Hematopoietic multipotent progenitor cell treated with erythropoietin and hydrocortisone succinate and interleukin-3 and kit ligand, for 8 days (in vitro differentiated cells): ENCODE measurements at regions not wholly inside any gene's neighbourhood (a gene's known extent, or its start where the extent isn't known, plus 50 kb on each side); places are given as distances from the start of the nearest gene placed in this dataset.
"Not testable (repeated sequence)": the region's sequence is repeated elsewhere in the genome, so short reads cannot be mapped to it uniquely, and the experiment has no call there.

Experiments used
- DNase-seq: peaks from one replicate; pipeline ENCODE4 v3.0.0-alpha.2; 2015

DNA sequence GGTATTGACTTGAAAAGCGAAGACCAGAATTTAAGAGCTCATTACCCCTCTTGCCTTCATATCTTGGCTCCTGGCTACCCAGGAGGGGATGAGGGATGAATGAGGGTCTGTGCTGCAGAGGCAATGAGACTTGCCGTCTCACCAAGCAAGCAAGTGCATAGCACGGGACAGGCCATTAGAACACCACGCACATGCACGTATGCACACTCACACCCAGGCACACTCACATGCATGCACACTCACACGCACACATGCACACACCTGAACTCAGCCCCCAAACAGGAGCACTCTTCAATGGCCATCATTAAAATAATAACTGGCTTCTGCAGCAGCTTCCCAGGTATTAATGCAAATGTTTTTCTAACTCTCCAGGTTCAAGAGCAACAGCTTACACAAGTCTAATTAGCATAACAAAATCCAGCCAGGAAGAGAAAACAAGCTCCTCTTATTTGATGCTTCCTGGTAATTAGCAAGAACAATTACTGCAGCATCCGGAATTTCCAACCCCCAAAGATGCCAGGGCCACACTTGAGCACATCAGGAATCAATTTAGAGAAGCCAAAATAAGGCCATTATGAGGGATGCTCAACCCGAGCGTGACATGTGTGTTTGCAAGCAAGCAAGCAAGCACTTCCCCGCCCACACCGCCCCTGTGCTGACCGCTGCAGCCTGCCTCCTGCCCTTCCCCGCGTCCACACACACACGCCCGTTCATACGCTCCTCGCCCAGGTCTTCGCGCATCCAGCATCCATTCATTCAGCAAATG, 171.6 kb upstream of the TNRC6C start:
- no peak for DNase-seq

- no peak for DNase-seq
Observed at GRCh38 chr17:77790143-77790829, 168.2 kb upstream of the TNRC6C start.

DNA sequence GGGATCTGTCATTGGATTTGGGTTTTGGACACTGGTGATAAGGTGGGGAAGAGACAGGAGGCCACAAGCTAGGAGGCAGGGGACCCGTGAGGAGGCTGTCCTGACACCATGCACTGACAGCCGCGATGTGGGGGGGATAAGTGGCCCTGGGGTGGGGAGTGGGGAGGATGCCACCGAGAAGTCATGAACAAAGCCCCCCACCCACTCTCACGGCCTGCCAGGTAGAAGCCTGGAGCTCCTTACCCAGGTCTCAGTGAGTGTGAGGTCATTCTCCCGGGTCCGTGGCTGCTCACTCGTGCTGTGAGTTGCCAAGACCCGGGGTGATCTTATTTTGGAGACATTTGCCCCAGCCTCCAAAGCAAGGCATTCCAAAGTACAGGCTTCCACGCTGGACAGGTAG, 165.9 kb upstream of the TNRC6C start:
- DNase-seq = no peak

- no peak for DNase-seq
Observed at GRCh38 chr17:77793146-77793970, 165.1 kb upstream of the TNRC6C start.

DNA sequence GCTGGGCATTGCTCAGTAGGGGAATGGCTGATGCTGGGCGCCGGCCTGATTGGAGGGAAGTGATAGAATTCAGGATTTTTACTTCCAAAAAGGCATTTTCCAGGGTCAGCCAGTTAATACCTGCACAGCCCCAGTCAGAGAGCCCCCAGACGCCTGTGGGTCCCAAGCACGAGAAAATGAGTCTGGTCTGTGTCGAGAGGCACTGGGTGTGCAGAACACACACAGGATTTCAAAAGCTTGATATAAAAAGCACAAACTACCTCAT, 164.6 kb upstream of the TNRC6C start:
- DNase-seq = no peak

DNA sequence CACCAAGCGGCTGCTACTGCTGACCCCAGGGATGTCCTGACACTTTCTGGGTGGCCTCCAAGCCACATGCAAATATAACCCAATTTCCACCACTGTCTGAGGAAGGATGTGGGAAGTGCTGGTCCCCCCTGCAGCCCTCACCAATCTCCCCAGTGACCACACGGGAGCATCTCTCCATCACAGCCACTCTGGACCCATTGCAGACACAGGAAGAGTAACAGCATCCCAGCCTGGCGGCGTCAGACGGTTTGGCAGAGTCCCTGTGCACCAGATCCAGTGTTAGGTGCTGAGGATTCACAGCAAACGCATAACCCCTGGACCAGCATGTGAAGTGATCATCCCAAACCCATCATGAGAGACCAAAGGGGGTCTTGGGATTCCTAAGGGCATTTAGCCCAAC, 163.7 kb upstream of the TNRC6C start:
- no peak for DNase-seq

- no peak for DNase-seq
Observed at GRCh38 chr17:77795685-77796084, 162.8 kb upstream of the TNRC6C start.

- DNase-seq = no peak
Observed at GRCh38 chr17:77796176-77796860, 162.2 kb upstream of the TNRC6C start.

GRCh38 chr17:77798031-77798430, 160.5 kb upstream of the TNRC6C start:
- peak; percentile 17 for DNase-seq

DNA sequence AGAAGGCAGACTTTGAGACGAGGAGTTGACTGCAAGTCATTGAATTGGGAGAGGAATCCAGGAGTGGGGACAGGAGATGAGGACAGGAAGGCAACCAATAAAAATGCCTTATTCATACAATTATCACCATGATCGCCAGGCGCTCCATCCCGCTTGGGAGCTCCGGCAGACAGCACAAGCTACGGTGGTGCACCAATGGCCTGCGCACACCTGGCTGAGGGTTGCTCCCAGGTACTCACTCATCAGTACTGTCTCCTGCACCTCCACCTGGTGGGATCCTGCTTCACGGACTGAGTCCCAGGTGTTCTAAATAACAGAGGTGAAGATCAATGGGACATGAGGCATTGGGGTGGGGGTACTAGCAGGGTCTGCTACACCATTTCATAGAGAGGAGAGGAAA, 160.0 kb upstream of the TNRC6C start:
- no peak for DNase-seq

DNA sequence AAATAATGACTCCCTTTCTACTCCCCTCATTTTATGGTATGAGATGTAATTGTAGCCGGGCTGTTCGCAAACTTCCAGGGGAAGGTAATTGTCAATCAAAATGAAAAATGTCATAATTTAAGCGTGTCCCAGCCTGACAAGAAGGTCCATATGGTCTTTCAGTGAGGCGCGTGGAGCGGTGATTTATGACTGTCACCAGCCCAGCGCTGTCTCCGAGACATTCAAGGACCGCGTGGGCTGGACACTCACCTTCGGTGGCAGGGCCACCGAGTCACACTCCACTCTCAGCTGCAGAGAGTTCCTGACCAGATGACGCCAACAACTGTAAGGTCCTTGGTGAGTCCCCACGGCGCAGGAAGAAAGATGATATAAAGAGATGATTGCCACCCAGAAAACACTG, 157.7 kb upstream of the TNRC6C start:
- DNase-seq = no peak

- DNase-seq = no peak
Observed at GRCh38 chr17:77801545-77802332, 156.8 kb upstream of the TNRC6C start.

- no peak for DNase-seq
Observed at GRCh38 chr17:77802333-77802615, 156.2 kb upstream of the TNRC6C start.

DNA sequence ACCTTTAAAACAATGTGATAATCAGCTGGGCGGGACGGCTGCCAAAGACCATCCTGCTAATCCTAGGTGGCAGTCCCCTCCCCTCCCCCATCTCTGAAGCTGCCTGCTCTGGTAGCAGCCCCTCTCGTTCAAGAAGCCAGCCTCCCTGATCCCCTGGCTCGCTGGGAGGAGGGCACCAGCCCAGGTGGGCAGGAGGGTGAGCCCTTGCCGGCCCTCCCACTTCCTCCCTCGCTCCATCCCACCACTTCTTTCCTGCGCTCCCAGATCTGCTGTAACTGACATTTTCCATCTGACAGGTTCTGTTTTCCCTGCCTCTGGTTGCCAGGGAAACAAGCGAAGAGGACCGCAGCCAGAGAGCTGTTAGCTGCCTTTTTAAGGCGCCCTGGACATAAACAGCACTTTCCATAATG, 155.7 kb upstream of the TNRC6C start:
- DNase-seq = no peak

DNA sequence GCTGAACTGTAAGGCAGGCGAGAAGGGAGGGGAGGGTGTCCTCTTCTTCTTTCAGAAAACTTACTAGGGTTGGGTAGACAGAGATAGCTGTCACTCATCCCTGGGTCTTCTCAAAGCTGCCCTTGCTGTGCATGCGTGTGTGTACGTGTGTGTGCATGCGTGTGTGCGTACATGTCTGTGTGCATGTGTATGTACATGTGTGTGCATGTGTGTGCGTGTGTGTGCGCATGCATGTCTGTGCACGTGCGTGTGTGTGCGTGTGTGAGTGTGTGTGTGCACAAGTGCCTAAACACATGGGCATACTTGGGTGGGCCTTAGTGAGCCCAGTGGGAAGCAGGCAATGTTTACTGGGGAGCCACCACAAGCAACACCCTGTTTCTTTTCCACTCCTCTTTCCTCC, 154.8 kb upstream of the TNRC6C start:
- no peak for DNase-seq

GRCh38 chr17:77804796-77805426, 153.6 kb upstream of the TNRC6C start:
- no peak for DNase-seq

DNA sequence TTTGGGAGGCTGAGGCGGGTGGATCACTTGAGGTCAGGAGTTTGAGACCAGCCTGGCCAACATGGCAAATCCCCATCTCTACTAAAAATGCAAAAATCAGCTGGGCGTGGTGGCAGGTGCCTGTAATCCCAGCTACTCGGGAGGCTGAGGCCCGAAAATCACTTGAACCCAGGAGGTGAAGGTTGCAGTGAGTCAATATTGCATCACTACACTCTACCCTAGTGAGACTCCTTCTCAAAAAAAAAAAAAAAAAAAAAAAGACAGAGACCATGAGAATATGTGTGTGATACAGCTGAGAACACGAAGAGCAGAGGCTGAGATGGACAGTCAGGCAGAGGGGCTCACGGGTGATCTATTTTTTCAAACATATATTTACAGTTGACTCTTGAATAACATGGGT, 152.5 kb upstream of the TNRC6C start:
- DNase-seq = not testable (repeated sequence)

DNA sequence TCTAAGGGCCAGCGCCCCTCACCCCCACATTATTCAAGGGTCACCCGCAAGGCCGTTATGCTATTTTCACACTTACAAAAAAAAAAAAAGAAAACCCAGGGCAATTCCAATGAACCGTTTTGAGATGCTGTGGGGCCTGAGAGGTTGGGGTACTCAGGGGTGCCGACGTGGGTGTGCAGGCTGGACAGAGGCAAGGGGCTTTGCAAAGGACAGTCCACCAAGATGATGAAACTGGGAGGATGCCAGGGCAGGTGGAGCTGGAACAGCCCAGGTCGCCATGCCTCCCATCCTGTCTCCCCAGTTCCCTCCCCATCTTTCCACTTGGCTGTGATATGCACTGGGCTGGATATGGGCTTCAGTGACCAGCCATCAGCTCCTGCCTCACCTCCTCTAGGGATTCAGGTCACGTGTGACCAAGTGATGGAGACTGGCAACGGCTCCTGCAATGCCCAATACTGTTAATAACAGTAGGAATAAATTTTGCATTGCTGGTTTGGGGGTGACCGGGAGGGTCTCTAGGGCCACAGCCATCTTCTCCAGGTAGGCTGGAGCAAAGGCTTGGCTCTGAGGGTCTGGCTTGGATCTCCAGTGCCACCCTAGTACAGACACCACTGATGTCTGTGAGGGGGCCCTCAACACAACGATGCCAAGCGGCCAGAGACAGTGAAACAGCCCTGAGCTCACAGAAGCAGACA, 151.3 kb upstream of the TNRC6C start:
- DNase-seq = no peak

DNA sequence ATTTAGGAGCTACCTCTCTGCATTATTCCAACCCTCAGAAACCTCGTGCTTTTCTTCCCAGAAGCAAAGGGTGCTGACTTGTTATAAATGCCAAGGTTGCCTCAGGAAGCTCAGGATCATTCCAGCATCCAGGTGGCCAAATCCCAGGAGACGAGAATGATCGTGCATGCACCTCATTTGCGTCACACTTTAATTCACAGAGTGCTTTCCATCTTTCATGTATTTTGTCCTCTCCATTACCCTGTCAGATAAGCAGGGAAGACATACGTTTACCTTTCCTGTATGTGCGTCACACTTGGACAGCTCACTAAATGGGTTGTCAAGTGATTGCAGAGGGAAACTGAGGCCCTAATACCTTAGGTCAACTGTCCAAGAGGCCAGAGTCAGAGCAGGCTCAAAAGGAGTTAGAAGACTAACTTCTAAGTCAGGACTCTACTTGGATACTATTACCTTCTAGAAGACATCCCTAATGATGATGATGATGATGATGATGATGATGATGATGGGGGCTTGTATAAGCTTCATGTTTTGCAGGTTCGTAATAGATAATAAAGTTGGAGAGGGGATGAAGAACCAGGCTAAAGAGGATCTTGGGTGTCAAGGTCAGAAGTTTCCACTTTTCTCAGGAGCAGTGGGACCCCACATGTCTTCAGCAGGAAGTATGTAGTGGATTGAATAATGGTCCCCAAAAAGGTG, 150.6 kb upstream of the TNRC6C start:
- DNase-seq = no peak

- no peak for DNase-seq
Observed at GRCh38 chr17:77808686-77809425, 149.6 kb upstream of the TNRC6C start.
